DMS153 treated with DMSO at 0.1 percent for 48 hours (cell line): ENCODE measurements at regions not wholly inside any gene's neighbourhood (a gene's known extent, or its start where the extent isn't known, plus 50 kb on each side); places are given as distances from the start of the nearest gene placed in this dataset.
"Not testable (repeated sequence)": the region's sequence is repeated elsewhere in the genome, so short reads cannot be mapped to it uniquely, and the experiment has no call there.

Source experiments
- DNase-seq: peaks from one replicate; lab custom pipeline; 2025; ENCODE audit not compliant: unreplicated experiment; lab: John Stamatoyannopoulos, UW

- DNase-seq: no peak
Observed at GRCh38 chrX:80929251-80929650, 119.6 kb upstream of the BRWD3 start.

- no peak for DNase-seq
Observed at GRCh38 chrX:80917919-80918318, 108.2 kb upstream of the BRWD3 start.

GRCh38 chrX:80912351-80912750 lies 102.7 kb upstream of the BRWD3 start:
- DNase-seq: not testable (repeated sequence)

GRCh38 chrX:80879916-80880315 lies 70.2 kb upstream of the BRWD3 start:
- no peak for DNase-seq

GRCh38 chrX:80879143-80879542 lies 69.5 kb upstream of the BRWD3 start:
- peak; percentile 2 for DNase-seq

GRCh38 chrX:80876877-80877276 lies 67.2 kb upstream of the BRWD3 start:
- no peak for DNase-seq
